ENCODE measurements at regions not wholly inside any gene's neighbourhood (a gene's known extent, or its start where the extent isn't known, plus 50 kb on each side); places are given as distances from the start of the nearest gene placed in this dataset.

DNA sequence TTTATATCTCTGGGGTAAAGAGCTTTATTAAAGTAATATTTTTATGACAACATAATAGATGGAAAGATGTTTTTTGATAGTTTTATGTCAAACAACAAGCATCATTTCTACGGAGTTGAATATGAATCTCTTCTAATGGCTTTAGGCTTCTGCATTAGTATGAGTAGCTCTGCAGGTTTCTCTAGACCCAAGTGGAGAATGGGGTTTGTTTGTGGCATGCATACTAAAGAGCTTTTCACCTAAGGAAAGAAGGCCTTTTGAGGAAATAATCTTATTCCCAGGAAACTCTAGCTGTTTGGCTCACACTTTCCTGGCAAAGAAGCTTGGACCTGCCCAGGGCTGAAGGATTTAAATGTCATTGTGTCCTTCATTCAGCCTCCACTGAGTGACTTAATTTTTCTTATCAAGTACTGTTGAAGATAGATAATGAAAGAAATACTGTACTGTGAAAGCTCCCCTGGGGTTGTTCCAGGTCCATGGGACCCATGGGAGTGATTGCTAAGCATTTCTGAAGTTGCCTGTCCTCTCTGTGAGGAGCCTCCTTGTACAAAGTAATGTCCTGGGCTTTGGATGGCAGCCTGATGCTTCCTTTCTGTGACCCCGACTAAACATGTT lies 469.3 kb downstream of the LRIG3 start:
- no peak for TF ChIP-seq CTCF (IDR thresholded peaks at IDR 0.05; ENCODE audit: insufficient read depth, low read length, poor library complexity, severe bottlenecking)
- TF ChIP-seq EZH2phosphoT487 (conservative IDR thresholded peaks at IDR 0.05; ENCODE audit: low read length), result no peak
